ENCODE measurements at regions not wholly inside any gene's neighbourhood (a gene's known extent, or its start where the extent isn't known, plus 50 kb on each side); places are given as distances from the start of the nearest gene placed in this dataset.

DNA sequence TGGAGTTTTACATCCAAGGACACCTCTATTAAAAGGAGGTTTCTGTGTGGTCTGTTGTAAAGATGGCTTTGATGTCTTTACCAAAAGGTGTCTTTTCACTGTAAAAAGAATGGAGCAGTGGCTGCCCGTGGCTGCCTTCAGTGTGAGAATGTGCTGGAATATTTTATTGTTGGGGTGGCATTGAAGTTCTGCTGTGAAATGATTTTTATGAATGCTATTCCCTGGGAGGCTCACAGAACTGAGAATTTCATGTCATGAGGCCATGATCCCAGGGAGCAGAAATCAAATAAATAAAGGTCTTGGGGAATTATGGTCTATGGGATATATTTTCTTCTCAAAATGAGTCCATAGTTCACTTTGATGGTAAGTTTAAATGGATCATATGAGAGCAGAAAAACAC, 425.2 kb upstream of the ZNF608 start:
- TF ChIP-seq, protein P1, sequence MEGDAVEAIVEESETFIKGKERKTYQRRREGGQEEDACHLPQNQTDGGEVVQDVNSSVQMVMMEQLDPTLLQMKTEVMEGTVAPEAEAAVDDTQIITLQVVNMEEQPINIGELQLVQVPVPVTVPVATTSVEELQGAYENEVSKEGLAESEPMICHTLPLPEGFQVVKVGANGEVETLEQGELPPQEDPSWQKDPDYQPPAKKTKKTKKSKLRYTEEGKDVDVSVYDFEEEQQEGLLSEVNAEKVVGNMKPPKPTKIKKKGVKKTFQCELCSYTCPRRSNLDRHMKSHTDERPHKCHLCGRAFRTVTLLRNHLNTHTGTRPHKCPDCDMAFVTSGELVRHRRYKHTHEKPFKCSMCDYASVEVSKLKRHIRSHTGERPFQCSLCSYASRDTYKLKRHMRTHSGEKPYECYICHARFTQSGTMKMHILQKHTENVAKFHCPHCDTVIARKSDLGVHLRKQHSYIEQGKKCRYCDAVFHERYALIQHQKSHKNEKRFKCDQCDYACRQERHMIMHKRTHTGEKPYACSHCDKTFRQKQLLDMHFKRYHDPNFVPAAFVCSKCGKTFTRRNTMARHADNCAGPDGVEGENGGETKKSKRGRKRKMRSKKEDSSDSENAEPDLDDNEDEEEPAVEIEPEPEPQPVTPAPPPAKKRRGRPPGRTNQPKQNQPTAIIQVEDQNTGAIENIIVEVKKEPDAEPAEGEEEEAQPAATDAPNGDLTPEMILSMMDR (IDR thresholded peaks at IDR 0.05) = no peak
- TF ChIP-seq, protein P2, sequence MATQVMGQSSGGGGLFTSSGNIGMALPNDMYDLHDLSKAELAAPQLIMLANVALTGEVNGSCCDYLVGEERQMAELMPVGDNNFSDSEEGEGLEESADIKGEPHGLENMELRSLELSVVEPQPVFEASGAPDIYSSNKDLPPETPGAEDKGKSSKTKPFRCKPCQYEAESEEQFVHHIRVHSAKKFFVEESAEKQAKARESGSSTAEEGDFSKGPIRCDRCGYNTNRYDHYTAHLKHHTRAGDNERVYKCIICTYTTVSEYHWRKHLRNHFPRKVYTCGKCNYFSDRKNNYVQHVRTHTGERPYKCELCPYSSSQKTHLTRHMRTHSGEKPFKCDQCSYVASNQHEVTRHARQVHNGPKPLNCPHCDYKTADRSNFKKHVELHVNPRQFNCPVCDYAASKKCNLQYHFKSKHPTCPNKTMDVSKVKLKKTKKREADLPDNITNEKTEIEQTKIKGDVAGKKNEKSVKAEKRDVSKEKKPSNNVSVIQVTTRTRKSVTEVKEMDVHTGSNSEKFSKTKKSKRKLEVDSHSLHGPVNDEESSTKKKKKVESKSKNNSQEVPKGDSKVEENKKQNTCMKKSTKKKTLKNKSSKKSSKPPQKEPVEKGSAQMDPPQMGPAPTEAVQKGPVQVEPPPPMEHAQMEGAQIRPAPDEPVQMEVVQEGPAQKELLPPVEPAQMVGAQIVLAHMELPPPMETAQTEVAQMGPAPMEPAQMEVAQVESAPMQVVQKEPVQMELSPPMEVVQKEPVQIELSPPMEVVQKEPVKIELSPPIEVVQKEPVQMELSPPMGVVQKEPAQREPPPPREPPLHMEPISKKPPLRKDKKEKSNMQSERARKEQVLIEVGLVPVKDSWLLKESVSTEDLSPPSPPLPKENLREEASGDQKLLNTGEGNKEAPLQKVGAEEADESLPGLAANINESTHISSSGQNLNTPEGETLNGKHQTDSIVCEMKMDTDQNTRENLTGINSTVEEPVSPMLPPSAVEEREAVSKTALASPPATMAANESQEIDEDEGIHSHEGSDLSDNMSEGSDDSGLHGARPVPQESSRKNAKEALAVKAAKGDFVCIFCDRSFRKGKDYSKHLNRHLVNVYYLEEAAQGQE (IDR thresholded peaks at IDR 0.05; ENCODE audit: insufficient read depth in 1 of 2, low read depth in 2 of 2, low read length in 1 of 2) = no peak
- TF ChIP-seq POLR2AphosphoS5 (IDR thresholded peaks at IDR 0.05; ENCODE audit: low read depth, low read length) = no peak
- TF ChIP-seq SIN3A (IDR thresholded peaks at IDR 0.05; ENCODE audit: borderline replicate concordance, insufficient read depth, low read depth, low read length) = no peak
